K562 (cell line): ENCODE measurements at regions not wholly inside any gene's neighbourhood (a gene's known extent, or its start where the extent isn't known, plus 50 kb on each side); places are given as distances from the start of the nearest gene placed in this dataset.

Experiments used
- ATAC-seq: fragments of 200-7000 bp; cut with Tn5 transposase; 3 replicates; pipeline ENCODE4 v1.9.1; 2020; ENCODE audit warnings: moderate library complexity
- BruUV-seq: library from RNA; stranded (reverse); fragments of 400-500 nt; replicated peaks from 2 replicates; lab custom pipeline; 2021; lab: Mats Ljungman, UMichigan
- CTCF ChIA-PET: fragments of 300-600 bp; formaldehyde crosslinking; extraction: SDS; loops from one replicate; lab custom pipeline; 2021; ENCODE audit warnings: low intra/inter-chr PET ratio; lab: Yijun Ruan, JAX
- POLR2A ChIA-PET: fragments of 300-600, 350-650 bp; sonication (Branson Sonifier 250); formaldehyde crosslinking; extraction: SDS; loops from one replicate; lab custom pipeline; 2021; ENCODE audit warnings: antibody characterized with exemption, inconsistent platforms; lab: Yijun Ruan, JAX
- DNase-seq, 4 experiments: peaks; one replicate each; pipeline versions ENCODE4 v3.0.0 to v3.0.0-alpha.2; 2011 to 2018; ENCODE audit warnings: low spot score in 3 of 4, mixed read lengths in 3 of 4; ENCODE audit errors: extremely low read depth in 1 of 4
- FAIRE-seq: peaks from 2 replicates; lab custom pipeline; 2011; peaks lifted over from hg19 to GRCh38; lab: Jason Lieb, UNC
- H2AFZ ChIP-seq: 2 replicates; pipeline ENCODE4 v1.6.0; 2011; ENCODE audit warnings: low read depth, low read length, control low read depth, inconsistent platforms
- H3K27ac ChIP-seq: fragments of 200-600 bp; 3 replicates; pipeline ENCODE4 v1.8.0; 2011; ENCODE audit warnings: low read depth, mild to moderate bottlenecking, control low read depth, inconsistent platforms, low read length, moderate library complexity, mixed read lengths; ENCODE audit errors: extremely low read depth
- H3K27me3 ChIP-seq, 2 experiments: fragments of 300-600 bp in 1 of 2; 2 replicates in 1 of 2; 3 replicates in 1 of 2; pipeline versions ENCODE4 v1.6.0 to v1.8.0; 2011; ENCODE audit warnings: inconsistent platforms in 2 of 2, low read length in 2 of 2, mild to moderate bottlenecking in 1 of 2, mixed read lengths in 1 of 2, moderate library complexity in 1 of 2; ENCODE audit not compliant: control insufficient read depth in 2 of 2, insufficient read depth in 2 of 2
- H3K36me3 ChIP-seq: fragments of 300-600 bp; 3 replicates; pipeline ENCODE4 v1.8.0; 2011; ENCODE audit warnings: mild to moderate bottlenecking, low read length, inconsistent platforms; ENCODE audit not compliant: control insufficient read depth, insufficient read depth
- H3K4me1 ChIP-seq, 2 experiments: fragments of 200-600 bp in 1 of 2; replicated peaks in 1 of 2; 2 replicates in 1 of 2; 3 replicates in 1 of 2; pipeline versions ENCODE4 v1.5.1 to v1.8.0; 2011; ENCODE audit warnings: inconsistent platforms in 2 of 2, low read length in 2 of 2, mild to moderate bottlenecking in 1 of 2, mixed read lengths in 1 of 2, moderate library complexity in 1 of 2; ENCODE audit not compliant: control insufficient read depth in 2 of 2, insufficient read depth in 2 of 2
- H3K4me2 ChIP-seq: 2 replicates; pipeline ENCODE4 v1.6.1; 2011; ENCODE audit warnings: low read length, control low read depth, inconsistent platforms, mixed read lengths; ENCODE audit not compliant: insufficient read depth
- H3K4me3 ChIP-seq: fragments of 200-600 bp; sonication (generic), shearing (Covaris generic); 2 replicates; pipeline ENCODE4 v1.5.1; 2016; ENCODE audit warnings: control low read depth, inconsistent platforms
- H3K79me2 ChIP-seq: fragments of 200-600 bp; 3 replicates; pipeline ENCODE4 v1.8.0; 2011; ENCODE audit warnings: low read length, inconsistent platforms; ENCODE audit not compliant: control insufficient read depth, insufficient read depth
- H3K9ac ChIP-seq, 2 experiments: 2 replicates each; pipeline versions ENCODE4 v1.6.0 to v1.6.1; 2011; ENCODE audit warnings: low read depth in 2 of 2, low read length in 2 of 2, control low read depth in 1 of 2, inconsistent platforms in 1 of 2, mild to moderate bottlenecking in 1 of 2, mixed read lengths in 1 of 2; ENCODE audit not compliant: insufficient read depth in 1 of 2
- H3K9me1 ChIP-seq: one replicate; pipeline ENCODE4 v1.6.0; 2011; ENCODE audit warnings: inconsistent platforms, mild to moderate bottlenecking, low read length, moderate library complexity; ENCODE audit not compliant: control insufficient read depth, insufficient read depth
- H3K9me3 ChIP-seq: replicated peaks from 2 replicates; pipeline ENCODE4 v1.5.1; 2011; ENCODE audit warnings: low read depth, low read length, inconsistent platforms; ENCODE audit not compliant: control insufficient read depth, insufficient read depth
- H4K20me1 ChIP-seq: replicated peaks from 2 replicates; pipeline ENCODE4 v1.6.1; 2011; ENCODE audit warnings: low read length, inconsistent platforms, mixed read lengths; ENCODE audit not compliant: control insufficient read depth, insufficient read depth
- NFIC ChIP-seq: fragments of 450-650 bp; IDR thresholded peaks from 2 replicates; pipeline ENCODE4 v1.6.1; 2017; ENCODE audit warnings: mild to moderate bottlenecking, inconsistent platforms
- POLR2G ChIP-seq: fragments of 200-400 bp; formaldehyde crosslinking; IDR thresholded peaks from 2 replicates; pipeline ENCODE4 v1.6.1; 2017; ENCODE audit warnings: low read depth, mild to moderate bottlenecking, antibody characterized with exemption, low read length, moderate library complexity
- TEAD4 ChIP-seq, 2 experiments: sonication (generic) in 1 of 2; formaldehyde crosslinking in 1 of 2; IDR thresholded peaks; 2 replicates each; pipeline versions ENCODE4 v1.6.1 to v1.8.0; 2012 to 2022; ENCODE audit warnings: borderline replicate concordance in 1 of 2, inconsistent platforms in 1 of 2, low read length in 1 of 2, mild to moderate bottlenecking in 1 of 2, missing genetic modification reagents in 1 of 2
- WGBS: fragments of 100-300 bp; shearing (Covaris generic); methylation state at CpG from one replicate; pipeline ENCODE4 v1.1.6; 2016; ENCODE audit warnings: low coverage, mixed read lengths; ENCODE audit not compliant: insufficient coverage; ENCODE audit errors: missing lambda C conversion rate; 5-methylcytosine and 5-hydroxymethylcytosine counted together
- in situ Hi-C: fragments of 300-500 bp; cut with MboI; formaldehyde crosslinking; loops from 4 replicates; pipeline ENCODE4 v1.15.0; 2018; ENCODE audit warnings: inconsistent platforms, mixed read lengths
- intact Hi-C: fragments of 100-400 bp; cut with micrococcal nuclease; formaldehyde crosslinking; loops from 2 replicates; pipeline ENCODE4 v1.14.2; 2022
- TF ChIP-seq, protein P1 (sequence below): sonication (generic); formaldehyde crosslinking; IDR thresholded peaks from 2 replicates; pipeline ENCODE4 v1.8.0; 2022; ENCODE audit warnings: mild to moderate bottlenecking, missing genetic modification reagents, borderline replicate concordance

DNA sequence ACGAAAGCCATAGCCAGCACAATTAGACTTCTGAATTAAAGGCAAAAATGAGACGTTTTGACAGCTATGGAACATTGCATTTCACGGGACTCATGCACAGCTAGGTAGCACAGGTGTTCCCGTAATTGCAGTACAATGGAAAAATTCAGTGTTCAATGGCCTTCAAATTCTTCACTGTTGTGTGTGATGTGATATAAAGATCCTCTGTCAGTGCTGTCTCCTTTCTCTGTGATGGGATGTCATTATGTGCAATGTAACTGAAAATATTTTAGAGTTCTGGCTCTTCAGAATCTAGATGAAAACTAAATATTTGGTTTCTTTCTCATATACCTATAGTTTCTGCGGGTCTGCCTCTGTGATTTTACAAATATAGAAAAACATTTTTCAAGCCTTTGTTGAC is 1599.7 kb downstream of the MRPL39 start:
- in situ Hi-C loops: no loop called here
- Histone ChIP-seq H3K27me3 (no peaks in the 10 kb centered on the region), H3K27ac (no peak overlapping the region), H3K9ac (no peak overlapping the region), H3K79me2 (no peaks in the 10 kb centered on the region), H3K4me3 (no peak overlapping the region), H3K9me3 (no peaks in the 10 kb centered on the region), H3K9me1 (no peaks in the 10 kb centered on the region), H2AFZ (no peak overlapping the region), H4K20me1 (no peaks in the 10 kb centered on the region), H3K36me3 (no peaks in the 10 kb centered on the region), H3K4me1 (no peaks in the 10 kb centered on the region), H3K4me2 (no peak overlapping the region)
- no TSS peak for BruUV-seq
- 0% methylated on average over 5 of the region's 5 CpGs for WGBS
- ATAC-seq: no peak
- no peak for DNase-seq
- TF ChIP-seq TEAD4 (IDR thresholded peaks at IDR 0.05; ENCODE audit: low read length) (no peak), TEAD4 (CRISPR knock-in tag; IDR thresholded peaks at IDR 0.05; ENCODE audit: borderline replicate concordance) (no peak)
- TF ChIP-seq, protein P1, sequence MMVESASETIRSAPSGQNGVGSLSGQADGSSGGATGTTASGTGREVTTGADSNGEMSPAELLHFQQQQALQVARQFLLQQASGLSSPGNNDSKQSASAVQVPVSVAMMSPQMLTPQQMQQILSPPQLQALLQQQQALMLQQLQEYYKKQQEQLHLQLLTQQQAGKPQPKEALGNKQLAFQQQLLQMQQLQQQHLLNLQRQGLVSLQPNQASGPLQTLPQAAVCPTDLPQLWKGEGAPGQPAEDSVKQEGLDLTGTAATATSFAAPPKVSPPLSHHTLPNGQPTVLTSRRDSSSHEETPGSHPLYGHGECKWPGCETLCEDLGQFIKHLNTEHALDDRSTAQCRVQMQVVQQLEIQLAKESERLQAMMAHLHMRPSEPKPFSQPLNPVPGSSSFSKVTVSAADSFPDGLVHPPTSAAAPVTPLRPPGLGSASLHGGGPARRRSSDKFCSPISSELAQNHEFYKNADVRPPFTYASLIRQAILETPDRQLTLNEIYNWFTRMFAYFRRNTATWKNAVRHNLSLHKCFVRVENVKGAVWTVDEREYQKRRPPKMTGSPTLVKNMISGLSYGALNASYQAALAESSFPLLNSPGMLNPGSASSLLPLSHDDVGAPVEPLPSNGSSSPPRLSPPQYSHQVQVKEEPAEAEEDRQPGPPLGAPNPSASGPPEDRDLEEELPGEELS (CRISPR knock-in tag): no peak
- POLR2A ChIA-PET: no interaction called here
- FAIRE-seq: no peak
- intact Hi-C loops: no loop called here
- CTCF ChIA-PET: no interaction called here

DNA sequence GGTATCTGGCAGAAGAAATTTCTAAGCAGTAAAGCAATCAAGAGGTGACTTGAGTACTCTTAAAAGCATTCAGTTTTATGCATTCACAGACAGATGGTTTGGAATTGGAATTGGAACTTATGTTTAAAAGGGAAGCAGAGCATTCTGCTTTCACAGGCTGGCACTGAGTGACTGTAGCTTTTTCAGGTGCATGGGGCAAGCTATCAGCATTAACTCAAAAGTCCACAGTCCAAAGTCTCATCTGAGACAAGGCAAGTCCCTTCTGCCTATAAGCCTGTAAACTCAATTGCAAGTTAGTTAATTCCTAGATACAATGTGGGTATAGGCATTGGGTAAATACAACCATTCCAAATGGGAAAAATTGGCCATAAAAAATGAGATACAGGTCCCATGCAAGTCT is 1620.3 kb downstream of the MRPL39 start:
- no peak overlapping the region for H3K4me3 ChIP-seq
- no peak overlapping the region for H3K9ac ChIP-seq
- no peak overlapping the region for H2AFZ ChIP-seq
- no TSS peak for BruUV-seq
- ATAC-seq: no peak
- H3K4me1 ChIP-seq: no peaks in the 10 kb centered on the region
- TF ChIP-seq NFIC (no peak), POLR2G (no peak)
- TF ChIP-seq, all 486 proteins: peak for 0
- H3K27ac ChIP-seq: no peak overlapping the region
- H4K20me1 ChIP-seq: no peaks in the 10 kb centered on the region
- no peaks in the 10 kb centered on the region for H3K79me2 ChIP-seq
- no peaks in the 10 kb centered on the region for H3K36me3 ChIP-seq
- no peaks in the 10 kb centered on the region for H3K9me3 ChIP-seq
- FAIRE-seq (no peak), DNase-seq (no peak)
- ChIA-PET POLR2A (no interaction called here), CTCF (no interaction called here)
- H3K4me2 ChIP-seq: no peak overlapping the region
- intact Hi-C loops (no loop called here), in situ Hi-C loops (no loop called here)
- no peaks in the 10 kb centered on the region for H3K27me3 ChIP-seq
- H3K9me1 ChIP-seq: no peaks in the 10 kb centered on the region
